ENCODE measurements at regions not wholly inside any gene's neighbourhood (a gene's known extent, or its start where the extent isn't known, plus 50 kb on each side); places are given as distances from the start of the nearest gene placed in this dataset.

GRCh38 chr13:79883216-79883615 is 402.3 kb downstream of the NDFIP2 start:
- DNase-seq (no peak), ATAC-seq (no peak)
- Histone ChIP-seq H3K27ac (no peak overlapping the region), H3K27me3 (no peaks in the 10 kb centered on the region), H3K4me3 (no peak overlapping the region), H3K4me1 (no peaks in the 10 kb centered on the region), H3K36me3 (replicated peaks in 1 of 2; ENCODE audit: insufficient read depth in 1 of 2, low read depth in 2 of 2) (no peaks in the 10 kb centered on the region), H3K9me3 (no peaks in the 10 kb centered on the region)
- intact Hi-C loops (cut with DNase I), result no loop called here
- TF ChIP-seq POLR2A (IDR thresholded peaks at IDR 0.05), result no peak
- no peak for TF ChIP-seq CTCF (IDR thresholded peaks at IDR 0.05)

- WGBS, 2 donors, result 76 to 91% methylated on average over 2 of the region's 2 CpGs
- ATAC-seq (no peak), DNase-seq (peak in 1 of 4 donors; percentile 21)
- no peak overlapping the region for H3K4me3 ChIP-seq
- no peaks in the 10 kb centered on the region for H3K36me3 ChIP-seq (replicated peaks in 1 of 2; ENCODE audit: insufficient read depth in 1 of 2, low read depth in 2 of 2)
- intact Hi-C loops (cut with DNase I), result no loop called here
- no peaks in the 10 kb centered on the region for H3K27me3 ChIP-seq
- no peak for TF ChIP-seq CTCF (IDR thresholded peaks at IDR 0.05)
- no peak for TF ChIP-seq POLR2A (IDR thresholded peaks at IDR 0.05)
- no peaks in the 10 kb centered on the region for H3K9me3 ChIP-seq
- no peak overlapping the region for H3K27ac ChIP-seq
- H3K4me1 ChIP-seq, result no peaks in the 10 kb centered on the region
Measured at GRCh38 chr13:79880818-79881217, 399.9 kb downstream of the NDFIP2 start.

GRCh38 chr13:79874396-79875360 is 393.7 kb downstream of the NDFIP2 start:
- H3K27ac ChIP-seq, result no peak overlapping the region
- no peak for DNase-seq
- 87 to 96% methylated on average over 5 of the region's 5 CpGs for WGBS, 2 donors
- TF ChIP-seq CTCF (IDR thresholded peaks at IDR 0.05) (no peak), POLR2A (IDR thresholded peaks at IDR 0.05) (no peak)
- H3K4me3 ChIP-seq, result no peak overlapping the region
- no peaks in the 10 kb centered on the region for H3K36me3 ChIP-seq (replicated peaks in 1 of 2; ENCODE audit: insufficient read depth in 1 of 2, low read depth in 2 of 2)
- H3K4me1 ChIP-seq, result peaks cover 8% of the 10 kb centered on the region
- no peak for ATAC-seq
- intact Hi-C loops (cut with DNase I), result no loop called here
- no peaks in the 10 kb centered on the region for H3K27me3 ChIP-seq
- no peaks in the 10 kb centered on the region for H3K9me3 ChIP-seq

GRCh38 chr13:79871594-79871993 is 390.6 kb downstream of the NDFIP2 start:
- Histone ChIP-seq H3K9me3 (no peaks in the 10 kb centered on the region), H3K27ac (no peak overlapping the region), H3K4me1 (peaks cover 17% of the 10 kb centered on the region), H3K4me3 (no peak overlapping the region), H3K36me3 (replicated peaks in 1 of 2; ENCODE audit: insufficient read depth in 1 of 2, low read depth in 2 of 2) (no peaks in the 10 kb centered on the region), H3K27me3 (no peaks in the 10 kb centered on the region)
- no peak for ATAC-seq
- DNase-seq, result no peak
- no peak for TF ChIP-seq CTCF (IDR thresholded peaks at IDR 0.05)
- TF ChIP-seq POLR2A (IDR thresholded peaks at IDR 0.05), result no peak
- intact Hi-C loops (cut with DNase I), result no loop called here

GRCh38 chr13:79870766-79871165 is 389.8 kb downstream of the NDFIP2 start:
- Histone ChIP-seq H3K27me3 (no peaks in the 10 kb centered on the region), H3K4me3 (no peak overlapping the region), H3K4me1 (peaks cover 17% of the 10 kb centered on the region), H3K9me3 (no peaks in the 10 kb centered on the region), H3K36me3 (replicated peaks in 1 of 2; ENCODE audit: insufficient read depth in 1 of 2, low read depth in 2 of 2) (no peaks in the 10 kb centered on the region), H3K27ac (no peak overlapping the region)
- ATAC-seq (no peak), DNase-seq (no peak)
- TF ChIP-seq CTCF (IDR thresholded peaks at IDR 0.05) (no peak), POLR2A (IDR thresholded peaks at IDR 0.05) (no peak)
- intact Hi-C loops (cut with DNase I), result no loop called here
- WGBS, 2 donors, result 90 to 97% methylated on average over 2 of the region's 2 CpGs
